ENCODE measurements at regions not wholly inside any gene's neighbourhood (a gene's known extent, or its start where the extent isn't known, plus 50 kb on each side); places are given as distances from the start of the nearest gene placed in this dataset.

DNA sequence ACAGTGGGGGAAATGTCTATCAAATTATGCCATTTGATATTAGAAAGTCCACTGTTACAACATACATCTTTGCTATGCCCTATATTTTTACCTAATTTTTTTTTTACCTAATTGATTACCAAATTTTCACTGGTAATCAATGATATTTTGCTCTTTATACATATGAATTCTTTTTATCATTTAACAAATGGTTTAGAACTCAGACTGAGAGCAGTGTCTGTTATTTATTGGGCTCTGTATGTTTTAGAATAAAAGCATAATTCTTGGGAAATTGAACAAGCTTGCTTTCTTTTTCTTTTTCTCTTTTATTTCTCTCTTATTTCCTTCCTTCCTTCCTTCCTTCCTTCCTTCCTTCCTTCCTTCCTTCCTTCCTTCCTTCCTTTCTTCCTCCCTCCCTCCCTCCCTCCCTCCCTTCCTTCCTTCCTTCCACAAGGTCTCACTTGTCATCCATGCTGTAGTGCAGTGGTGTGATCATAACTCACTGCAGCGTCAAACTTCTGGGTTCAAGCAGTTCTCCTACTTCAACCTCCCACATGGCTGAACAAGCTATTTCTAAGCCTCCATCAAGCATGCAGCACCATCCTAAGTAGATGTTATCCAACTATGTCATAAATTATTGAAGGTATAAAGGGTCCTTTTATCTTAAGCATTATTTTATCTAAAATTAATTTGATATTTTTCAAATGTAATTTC, 911.7 kb upstream of the CITED2 start:
- no peak overlapping the region for H3K9ac ChIP-seq (ENCODE audit: low read length)
- peaks cover 2% of the 10 kb centered on the region for H3K9me3 ChIP-seq (ENCODE audit: low read length)
- H3F3A ChIP-seq (ENCODE audit: insufficient read depth, low read length, poor library complexity, severe bottlenecking) = no peaks in the 10 kb centered on the region
- H3K79me2 ChIP-seq (replicated peaks; ENCODE audit: insufficient read depth, low read length) = no peaks in the 10 kb centered on the region
- no peak overlapping the region for H3K4me2 ChIP-seq (ENCODE audit: low read length)
- no peak overlapping the region for H3K4me3 ChIP-seq (ENCODE audit: low read length)
- no peak overlapping the region for H2AFZ ChIP-seq (ENCODE audit: low read depth, low read length)
- H3K9me2 ChIP-seq (ENCODE audit: insufficient read depth, low read length) = no peaks in the 10 kb centered on the region
- no peak overlapping the region for H3K27ac ChIP-seq (ENCODE audit: low read length)
- no peaks in the 10 kb centered on the region for H3K27me3 ChIP-seq (ENCODE audit: insufficient read depth, low read depth, low read length)
- no peak for TF ChIP-seq EP300 (conservative IDR thresholded peaks at IDR 0.05; ENCODE audit: poor library complexity, severe bottlenecking)
- no peak for TF ChIP-seq POLR2AphosphoS5 (IDR thresholded peaks at IDR 0.05)
- TF ChIP-seq EZH2 (IDR thresholded peaks at IDR 0.05; ENCODE audit: borderline replicate concordance, insufficient read depth, low read length, poor library complexity, severe bottlenecking) = no peak
- no peaks in the 10 kb centered on the region for H4K20me1 ChIP-seq (ENCODE audit: insufficient read depth)
- no peaks in the 10 kb centered on the region for H3K36me3 ChIP-seq (ENCODE audit: insufficient read depth, low read length)

DNA sequence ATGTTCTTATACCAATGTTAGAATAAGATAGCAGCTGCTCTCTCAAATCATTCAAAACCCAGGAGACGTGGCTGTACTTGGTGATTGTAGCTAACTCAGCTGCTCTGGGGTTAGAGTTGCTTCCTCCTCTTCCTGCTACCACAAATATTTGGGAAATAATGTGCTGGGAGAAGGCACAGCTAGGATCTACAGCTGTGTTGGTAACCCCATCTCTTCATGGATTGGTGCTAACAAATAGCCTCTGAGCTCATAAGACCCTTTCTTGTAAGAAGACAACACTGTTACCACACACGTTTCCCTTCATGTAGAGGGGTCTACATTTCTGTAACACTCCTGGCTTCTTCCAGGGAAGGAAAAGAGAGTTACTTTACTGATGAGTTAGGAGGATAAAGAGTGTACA, 911.0 kb upstream of the CITED2 start:
- H3K4me2 ChIP-seq (ENCODE audit: low read length) = no peak overlapping the region

More for the DNA sequence above, 911.0 kb upstream of the CITED2 start:
- Histone ChIP-seq H3K9me3 (ENCODE audit: low read length) (no peaks in the 10 kb centered on the region), H4K20me1 (ENCODE audit: insufficient read depth) (no peaks in the 10 kb centered on the region), H3K79me2 (replicated peaks; ENCODE audit: insufficient read depth, low read length) (no peaks in the 10 kb centered on the region), H3K36me3 (ENCODE audit: insufficient read depth, low read length) (no peaks in the 10 kb centered on the region), H3K27ac (ENCODE audit: low read length) (no peak overlapping the region), H3K9me2 (ENCODE audit: insufficient read depth, low read length) (no peaks in the 10 kb centered on the region), H3K27me3 (ENCODE audit: insufficient read depth, low read depth, low read length) (no peaks in the 10 kb centered on the region), H2AFZ (ENCODE audit: low read depth, low read length) (no peak overlapping the region), H3F3A (ENCODE audit: insufficient read depth, low read length, poor library complexity, severe bottlenecking) (no peaks in the 10 kb centered on the region), H3K9ac (ENCODE audit: low read length) (no peak overlapping the region), H3K4me3 (ENCODE audit: low read length) (no peak overlapping the region)
- TF ChIP-seq MXI1 (conservative IDR thresholded peaks at IDR 0.05; ENCODE audit: poor library complexity, severe bottlenecking) (no peak), EP300 (conservative IDR thresholded peaks at IDR 0.05; ENCODE audit: poor library complexity, severe bottlenecking) (no peak), EZH2 (IDR thresholded peaks at IDR 0.05; ENCODE audit: borderline replicate concordance, insufficient read depth, low read length, poor library complexity, severe bottlenecking) (no peak), SMC3 (conservative IDR thresholded peaks at IDR 0.05; ENCODE audit: poor library complexity) (no peak), POLR2AphosphoS5 (IDR thresholded peaks at IDR 0.05) (no peak), TAF1 (IDR thresholded peaks at IDR 0.05; ENCODE audit: low read depth) (no peak), RAD21 (conservative IDR thresholded peaks at IDR 0.05) (no peak)
- TF ChIP-seq, protein P1, sequence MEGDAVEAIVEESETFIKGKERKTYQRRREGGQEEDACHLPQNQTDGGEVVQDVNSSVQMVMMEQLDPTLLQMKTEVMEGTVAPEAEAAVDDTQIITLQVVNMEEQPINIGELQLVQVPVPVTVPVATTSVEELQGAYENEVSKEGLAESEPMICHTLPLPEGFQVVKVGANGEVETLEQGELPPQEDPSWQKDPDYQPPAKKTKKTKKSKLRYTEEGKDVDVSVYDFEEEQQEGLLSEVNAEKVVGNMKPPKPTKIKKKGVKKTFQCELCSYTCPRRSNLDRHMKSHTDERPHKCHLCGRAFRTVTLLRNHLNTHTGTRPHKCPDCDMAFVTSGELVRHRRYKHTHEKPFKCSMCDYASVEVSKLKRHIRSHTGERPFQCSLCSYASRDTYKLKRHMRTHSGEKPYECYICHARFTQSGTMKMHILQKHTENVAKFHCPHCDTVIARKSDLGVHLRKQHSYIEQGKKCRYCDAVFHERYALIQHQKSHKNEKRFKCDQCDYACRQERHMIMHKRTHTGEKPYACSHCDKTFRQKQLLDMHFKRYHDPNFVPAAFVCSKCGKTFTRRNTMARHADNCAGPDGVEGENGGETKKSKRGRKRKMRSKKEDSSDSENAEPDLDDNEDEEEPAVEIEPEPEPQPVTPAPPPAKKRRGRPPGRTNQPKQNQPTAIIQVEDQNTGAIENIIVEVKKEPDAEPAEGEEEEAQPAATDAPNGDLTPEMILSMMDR (IDR thresholded peaks at IDR 0.05; ENCODE audit: poor library complexity, severe bottlenecking) = no peak
- TF ChIP-seq, protein P2, sequence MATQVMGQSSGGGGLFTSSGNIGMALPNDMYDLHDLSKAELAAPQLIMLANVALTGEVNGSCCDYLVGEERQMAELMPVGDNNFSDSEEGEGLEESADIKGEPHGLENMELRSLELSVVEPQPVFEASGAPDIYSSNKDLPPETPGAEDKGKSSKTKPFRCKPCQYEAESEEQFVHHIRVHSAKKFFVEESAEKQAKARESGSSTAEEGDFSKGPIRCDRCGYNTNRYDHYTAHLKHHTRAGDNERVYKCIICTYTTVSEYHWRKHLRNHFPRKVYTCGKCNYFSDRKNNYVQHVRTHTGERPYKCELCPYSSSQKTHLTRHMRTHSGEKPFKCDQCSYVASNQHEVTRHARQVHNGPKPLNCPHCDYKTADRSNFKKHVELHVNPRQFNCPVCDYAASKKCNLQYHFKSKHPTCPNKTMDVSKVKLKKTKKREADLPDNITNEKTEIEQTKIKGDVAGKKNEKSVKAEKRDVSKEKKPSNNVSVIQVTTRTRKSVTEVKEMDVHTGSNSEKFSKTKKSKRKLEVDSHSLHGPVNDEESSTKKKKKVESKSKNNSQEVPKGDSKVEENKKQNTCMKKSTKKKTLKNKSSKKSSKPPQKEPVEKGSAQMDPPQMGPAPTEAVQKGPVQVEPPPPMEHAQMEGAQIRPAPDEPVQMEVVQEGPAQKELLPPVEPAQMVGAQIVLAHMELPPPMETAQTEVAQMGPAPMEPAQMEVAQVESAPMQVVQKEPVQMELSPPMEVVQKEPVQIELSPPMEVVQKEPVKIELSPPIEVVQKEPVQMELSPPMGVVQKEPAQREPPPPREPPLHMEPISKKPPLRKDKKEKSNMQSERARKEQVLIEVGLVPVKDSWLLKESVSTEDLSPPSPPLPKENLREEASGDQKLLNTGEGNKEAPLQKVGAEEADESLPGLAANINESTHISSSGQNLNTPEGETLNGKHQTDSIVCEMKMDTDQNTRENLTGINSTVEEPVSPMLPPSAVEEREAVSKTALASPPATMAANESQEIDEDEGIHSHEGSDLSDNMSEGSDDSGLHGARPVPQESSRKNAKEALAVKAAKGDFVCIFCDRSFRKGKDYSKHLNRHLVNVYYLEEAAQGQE (IDR thresholded peaks at IDR 0.05; ENCODE audit: borderline replicate concordance) = no peak

Data from neural cell (in vitro differentiated cells).